Amygdala (tissue), 56 donors: ENCODE measurements at regions not wholly inside any gene's neighbourhood (a gene's known extent, or its start where the extent isn't known, plus 50 kb on each side); places are given as distances from the start of the nearest gene placed in this dataset.
A peak's percentile ranks its signal among the peaks of the same experiment; 100 is the strongest.

Experiments used
- DNase-seq, 56 donors: peaks; one replicate each; lab custom pipeline; 2025; lab: John Stamatoyannopoulos, UW

GRCh38 chr5:117488976-117489500 lies 914.4 kb upstream of the SEMA6A start:
- no peak for DNase-seq

- DNase-seq = no peak
These were observed 912.9 kb upstream of the SEMA6A start for GRCh38 chr5:117487556-117487955.

GRCh38 chr5:117486879-117487391 lies 912.3 kb upstream of the SEMA6A start:
- no peak for DNase-seq

GRCh38 chr5:117486261-117486660 lies 911.6 kb upstream of the SEMA6A start:
- no peak for DNase-seq

- DNase-seq = no peak
These were observed 901.3 kb upstream of the SEMA6A start for GRCh38 chr5:117475919-117476318.

- DNase-seq = peak in 1 of 56 donors; percentile 3
These were observed 898.5 kb upstream of the SEMA6A start for GRCh38 chr5:117473165-117473564.

- no peak for DNase-seq
These were observed 889.4 kb upstream of the SEMA6A start for GRCh38 chr5:117463881-117464570.

GRCh38 chr5:117461966-117462365 lies 887.3 kb upstream of the SEMA6A start:
- DNase-seq = no peak

- no peak for DNase-seq
These were observed 886.8 kb upstream of the SEMA6A start for GRCh38 chr5:117461403-117461802.

GRCh38 chr5:117457656-117458055 lies 883.0 kb upstream of the SEMA6A start:
- no peak for DNase-seq

GRCh38 chr5:117456866-117457470 lies 882.3 kb upstream of the SEMA6A start:
- DNase-seq = no peak

GRCh38 chr5:117455236-117456233 lies 880.9 kb upstream of the SEMA6A start:
- DNase-seq = no peak

- DNase-seq = peak in 2 of 56 donors; percentile 6 to 23
These were observed 880.1 kb upstream of the SEMA6A start for GRCh38 chr5:117454716-117455212.

GRCh38 chr5:117436846-117437245 lies 862.2 kb upstream of the SEMA6A start:
- DNase-seq = no peak

GRCh38 chr5:117435203-117435602 lies 860.6 kb upstream of the SEMA6A start:
- no peak for DNase-seq

- DNase-seq = no peak
These were observed 859.6 kb upstream of the SEMA6A start for GRCh38 chr5:117434254-117434653.

GRCh38 chr5:117433818-117434217 lies 859.2 kb upstream of the SEMA6A start:
- no peak for DNase-seq

GRCh38 chr5:117431091-117431490 lies 856.5 kb upstream of the SEMA6A start:
- DNase-seq = no peak

GRCh38 chr5:117425163-117425562 lies 850.5 kb upstream of the SEMA6A start:
- DNase-seq = no peak

GRCh38 chr5:117424559-117424958 lies 849.9 kb upstream of the SEMA6A start:
- DNase-seq = no peak
